ENCODE measurements at regions not wholly inside any gene's neighbourhood (a gene's known extent, or its start where the extent isn't known, plus 50 kb on each side); places are given as distances from the start of the nearest gene placed in this dataset.

DNA sequence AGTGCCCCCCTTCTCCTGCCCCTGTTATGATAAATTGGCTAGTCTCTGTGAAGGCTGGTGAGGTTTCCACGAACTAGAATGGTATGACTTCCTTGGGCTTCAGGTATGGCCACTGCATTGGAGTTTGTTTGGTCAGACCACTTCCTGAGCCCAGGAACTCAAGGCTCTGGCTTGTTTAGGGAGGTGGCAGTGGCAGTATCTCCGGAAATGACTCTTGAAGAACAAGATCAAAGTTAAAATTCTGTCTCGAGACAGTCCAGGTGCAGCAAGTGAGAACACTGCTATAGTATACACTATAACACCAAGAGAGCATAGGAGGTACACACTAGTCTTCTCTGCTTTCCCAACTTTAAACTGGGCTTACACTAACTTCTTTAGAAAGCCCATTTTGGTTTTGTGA is 309.1 kb downstream of the KLF12 start:
- no peak overlapping the region for H3K27ac ChIP-seq
- TF ChIP-seq, protein P1, sequence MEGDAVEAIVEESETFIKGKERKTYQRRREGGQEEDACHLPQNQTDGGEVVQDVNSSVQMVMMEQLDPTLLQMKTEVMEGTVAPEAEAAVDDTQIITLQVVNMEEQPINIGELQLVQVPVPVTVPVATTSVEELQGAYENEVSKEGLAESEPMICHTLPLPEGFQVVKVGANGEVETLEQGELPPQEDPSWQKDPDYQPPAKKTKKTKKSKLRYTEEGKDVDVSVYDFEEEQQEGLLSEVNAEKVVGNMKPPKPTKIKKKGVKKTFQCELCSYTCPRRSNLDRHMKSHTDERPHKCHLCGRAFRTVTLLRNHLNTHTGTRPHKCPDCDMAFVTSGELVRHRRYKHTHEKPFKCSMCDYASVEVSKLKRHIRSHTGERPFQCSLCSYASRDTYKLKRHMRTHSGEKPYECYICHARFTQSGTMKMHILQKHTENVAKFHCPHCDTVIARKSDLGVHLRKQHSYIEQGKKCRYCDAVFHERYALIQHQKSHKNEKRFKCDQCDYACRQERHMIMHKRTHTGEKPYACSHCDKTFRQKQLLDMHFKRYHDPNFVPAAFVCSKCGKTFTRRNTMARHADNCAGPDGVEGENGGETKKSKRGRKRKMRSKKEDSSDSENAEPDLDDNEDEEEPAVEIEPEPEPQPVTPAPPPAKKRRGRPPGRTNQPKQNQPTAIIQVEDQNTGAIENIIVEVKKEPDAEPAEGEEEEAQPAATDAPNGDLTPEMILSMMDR (conservative IDR thresholded peaks at IDR 0.05), result no peak

DNA sequence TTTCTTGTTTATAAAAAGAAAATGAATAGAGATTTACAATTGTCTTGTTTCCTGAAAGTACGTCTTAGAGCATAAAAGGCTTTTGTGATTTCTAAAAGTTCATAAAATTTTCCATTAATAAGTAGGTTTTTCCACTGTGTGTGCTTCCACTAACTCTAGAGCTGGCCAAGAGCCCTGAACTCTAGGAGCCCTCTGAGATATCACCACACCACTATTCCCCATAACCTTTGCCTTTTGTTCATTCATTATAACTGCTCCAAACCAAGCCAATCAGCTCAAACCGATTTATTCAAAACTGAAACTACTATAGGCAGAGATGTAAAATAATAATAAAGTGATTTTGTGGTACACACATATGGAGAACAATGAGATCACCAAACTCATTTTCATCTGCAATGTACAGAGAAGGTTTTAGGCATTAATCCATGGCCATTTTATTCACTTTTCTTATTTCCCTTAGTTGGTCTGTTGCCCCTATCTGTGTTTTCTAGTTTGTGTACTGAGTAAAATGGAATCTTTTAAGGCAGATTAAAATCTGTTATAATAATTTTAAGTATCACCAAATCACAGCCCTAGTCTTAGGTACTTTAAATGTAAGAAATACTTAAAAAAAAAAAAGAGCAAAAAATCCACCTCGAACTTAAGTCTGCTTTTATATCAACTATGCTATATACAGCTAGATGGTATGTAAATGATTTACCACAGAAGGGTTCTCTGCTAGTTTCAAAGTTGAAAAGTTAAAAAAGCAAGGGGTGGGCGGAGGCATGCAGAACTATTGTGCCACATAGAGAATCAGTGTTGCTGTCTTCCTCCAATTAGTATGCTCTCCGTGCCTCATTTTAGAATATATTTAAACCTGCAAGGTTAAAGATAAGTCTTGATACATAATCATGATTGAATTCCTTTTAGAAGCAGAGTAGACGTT is 311.3 kb downstream of the KLF12 start:
- TF ChIP-seq, protein P1 (conservative IDR thresholded peaks at IDR 0.05), result no peak
- no peak overlapping the region for H3K27ac ChIP-seq

DNA sequence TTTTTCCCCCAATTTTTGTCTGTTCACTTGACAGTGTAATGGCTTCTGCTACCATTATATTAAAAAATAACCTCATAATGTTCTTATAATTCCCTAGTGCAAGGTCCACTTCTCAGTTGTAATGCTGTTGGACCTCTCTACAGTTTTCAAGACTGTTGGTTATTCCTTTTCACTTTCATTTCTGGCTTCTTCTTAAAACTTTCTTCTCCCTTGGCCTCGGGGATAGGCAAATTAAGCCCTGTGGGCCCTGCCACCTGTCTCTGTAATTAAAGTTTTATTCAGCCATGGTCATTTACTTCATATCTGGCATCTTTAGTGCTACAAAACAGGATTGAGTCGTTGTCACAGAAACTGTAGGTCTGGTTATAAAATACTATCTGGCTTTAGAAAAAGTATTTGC is 313.5 kb downstream of the KLF12 start:
- TF ChIP-seq, protein P1 (conservative IDR thresholded peaks at IDR 0.05), result no peak
- no peak overlapping the region for H3K27ac ChIP-seq

DNA sequence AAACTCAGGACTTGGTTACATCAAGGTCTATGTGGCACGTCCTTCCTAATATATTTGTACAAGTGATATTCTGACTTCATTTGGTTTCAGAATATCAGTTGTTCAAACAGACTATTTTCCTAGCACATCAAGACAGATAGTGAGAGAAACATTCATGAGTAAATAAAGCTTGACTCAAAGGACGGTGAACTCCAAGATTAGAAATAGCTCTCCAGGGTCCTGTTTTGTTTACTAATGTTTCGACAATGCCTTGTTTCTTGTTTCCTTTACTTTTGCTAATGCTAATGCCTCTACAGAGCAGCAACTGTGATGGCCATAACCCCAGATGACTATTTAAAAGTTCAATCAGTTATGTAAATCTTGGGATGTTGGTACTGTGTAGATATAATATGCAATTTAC is 313.9 kb downstream of the KLF12 start:
- no peak overlapping the region for H3K27ac ChIP-seq
- TF ChIP-seq, protein P1 (conservative IDR thresholded peaks at IDR 0.05), result no peak

DNA sequence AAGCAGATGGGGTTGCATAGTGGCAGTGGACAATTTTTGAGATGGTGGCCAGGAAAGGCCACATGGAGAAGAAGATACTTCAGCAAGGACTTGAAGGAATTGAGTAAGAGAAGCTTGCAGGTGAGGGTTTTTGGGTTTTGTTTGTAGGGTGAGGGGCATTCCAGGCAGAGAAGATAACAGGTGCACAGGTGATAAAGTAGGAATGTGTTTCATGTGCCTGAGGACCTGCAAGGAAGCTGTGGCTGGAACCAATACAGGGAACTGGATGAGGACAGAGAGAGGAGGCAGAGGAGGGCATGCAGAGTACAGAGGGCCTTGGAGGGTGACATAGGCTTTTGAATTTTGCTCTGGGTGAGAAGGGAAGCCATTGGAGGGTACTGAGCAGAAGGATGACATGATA is 314.5 kb downstream of the KLF12 start:
- TF ChIP-seq, protein P1 (conservative IDR thresholded peaks at IDR 0.05), result no peak
- H3K27ac ChIP-seq, result no peak overlapping the region

DNA sequence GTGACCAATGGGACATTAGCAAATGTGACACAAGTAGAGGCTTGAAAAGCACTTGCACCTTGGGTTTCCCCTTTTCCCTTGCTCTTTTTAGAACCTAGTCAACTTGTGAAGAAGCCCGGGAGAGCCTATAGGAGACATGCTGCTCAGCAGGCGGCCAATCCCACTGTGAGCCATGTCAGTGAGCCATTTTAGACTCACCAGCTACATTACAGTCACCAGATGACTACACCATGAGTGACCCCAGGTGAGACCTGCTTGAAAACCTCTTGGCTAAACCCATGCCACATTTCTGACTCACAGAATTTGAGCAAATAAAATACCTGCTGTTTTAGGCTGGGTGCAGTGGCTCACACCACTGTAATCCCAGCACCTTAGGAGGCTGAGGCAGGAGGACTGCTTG is 317.5 kb downstream of the KLF12 start:
- H3K27ac ChIP-seq, result no peak overlapping the region
- TF ChIP-seq, protein P1 (conservative IDR thresholded peaks at IDR 0.05), result no peak

DNA sequence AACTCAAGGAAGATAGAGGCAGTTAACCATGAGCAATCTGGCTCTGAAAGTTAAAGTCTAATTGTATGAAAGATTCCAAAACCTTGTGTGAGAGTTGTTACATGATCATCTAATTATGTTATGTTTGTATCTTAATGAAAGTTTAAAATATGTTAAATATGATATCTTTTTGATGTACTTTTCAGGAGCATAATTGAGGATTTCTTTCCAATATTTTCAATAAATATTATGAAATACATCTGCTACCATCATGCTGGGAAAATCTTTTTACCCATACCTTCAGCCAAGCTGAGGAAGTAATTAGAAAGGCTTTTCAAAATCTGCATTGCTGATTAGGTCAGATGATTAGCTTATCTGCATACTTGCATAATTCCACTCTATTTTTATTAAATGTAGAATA is 318.4 kb downstream of the KLF12 start:
- TF ChIP-seq, protein P1 (conservative IDR thresholded peaks at IDR 0.05), result no peak
- H3K27ac ChIP-seq, result no peak overlapping the region
